NCI-H2029 (cell line): ENCODE measurements at regions not wholly inside any gene's neighbourhood (a gene's known extent, or its start where the extent isn't known, plus 50 kb on each side); places are given as distances from the start of the nearest gene placed in this dataset.

Experiments used
- DNase-seq: peaks from one replicate; lab custom pipeline; 2025; lab: John Stamatoyannopoulos, UW

DNA sequence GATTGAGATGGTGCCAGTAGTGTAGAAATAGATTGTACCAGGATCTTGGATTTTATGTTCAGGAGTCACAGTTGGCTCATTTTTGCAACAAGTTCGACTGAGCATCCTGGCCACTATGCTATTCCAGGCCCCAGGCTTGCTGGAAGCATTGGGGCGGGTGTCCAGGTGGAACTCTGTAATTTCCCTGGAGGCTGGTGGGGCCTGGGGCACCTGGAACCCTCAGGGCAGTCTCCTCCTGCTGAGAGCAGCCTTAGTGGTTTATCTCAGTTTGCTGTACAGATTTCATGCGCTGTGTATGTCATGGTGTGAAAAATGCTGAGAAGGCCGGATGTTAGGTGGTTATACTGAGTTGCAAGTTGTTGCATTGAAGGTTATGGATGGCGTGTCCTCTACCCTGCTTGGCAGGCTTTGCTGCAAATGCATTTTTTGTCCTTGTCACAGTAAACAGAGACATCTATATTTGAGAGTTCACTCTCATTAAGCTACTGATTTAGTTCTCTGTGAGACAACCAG is 135.1 kb upstream of the MYLIP start:
- DNase-seq = no peak

DNA sequence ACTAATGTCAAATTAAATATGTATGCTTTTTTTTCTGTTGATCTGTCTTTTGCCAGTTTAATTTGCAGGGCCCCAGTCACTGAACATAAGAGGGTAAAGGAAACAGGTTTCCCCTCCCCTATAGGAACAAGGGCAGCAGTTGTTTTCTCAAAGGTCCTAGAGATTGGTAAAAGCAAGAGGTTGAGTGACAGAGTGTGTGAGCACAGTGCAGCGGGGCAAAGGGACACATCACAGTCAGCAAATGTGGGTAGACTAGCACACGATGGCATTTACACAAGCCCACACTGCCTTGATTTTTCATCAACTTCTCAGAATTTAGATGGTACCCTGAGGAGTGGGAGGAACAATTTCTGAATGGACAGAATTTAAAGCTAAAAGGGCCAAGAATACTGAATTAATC is 138.7 kb upstream of the MYLIP start:
- DNase-seq = no peak

DNA sequence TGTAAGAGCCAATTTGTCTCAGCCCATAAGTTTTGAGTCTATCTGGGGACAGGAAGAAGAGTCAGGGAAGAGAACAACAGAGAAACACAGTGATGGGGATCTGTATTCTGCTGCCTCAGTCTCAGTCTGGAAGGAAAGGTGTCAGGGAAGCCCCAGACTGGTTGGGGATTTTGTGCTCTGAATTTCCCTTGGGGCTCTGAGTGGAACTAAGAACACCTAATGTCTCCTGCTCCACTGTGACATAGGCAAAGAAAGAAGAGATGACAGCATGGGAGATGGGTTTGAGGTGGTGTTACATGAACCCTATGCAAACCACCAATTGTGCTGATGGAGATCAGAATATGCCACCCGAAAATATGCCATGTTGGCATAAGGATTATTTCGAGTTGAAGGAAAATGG is 139.5 kb upstream of the MYLIP start:
- no peak for DNase-seq

DNA sequence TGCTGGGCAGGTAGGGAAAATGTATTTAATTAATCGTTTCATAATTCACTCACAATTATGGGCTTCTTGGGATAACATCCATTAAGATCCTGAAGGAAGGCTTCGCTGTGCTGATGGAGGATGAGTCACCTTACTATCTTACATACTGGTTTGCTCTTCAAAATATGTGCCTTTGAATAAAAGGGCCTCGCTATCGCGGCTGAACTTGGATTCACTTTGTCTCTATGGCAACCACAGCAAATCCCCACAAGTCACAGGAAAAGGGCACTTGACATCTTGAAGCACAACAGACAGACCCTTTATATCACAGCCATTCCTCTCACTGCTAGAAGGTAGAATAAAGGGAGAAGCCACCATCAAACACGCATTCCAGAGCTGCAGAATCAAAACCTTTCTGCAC is 141.3 kb upstream of the MYLIP start:
- peak; percentile 74 for DNase-seq

DNA sequence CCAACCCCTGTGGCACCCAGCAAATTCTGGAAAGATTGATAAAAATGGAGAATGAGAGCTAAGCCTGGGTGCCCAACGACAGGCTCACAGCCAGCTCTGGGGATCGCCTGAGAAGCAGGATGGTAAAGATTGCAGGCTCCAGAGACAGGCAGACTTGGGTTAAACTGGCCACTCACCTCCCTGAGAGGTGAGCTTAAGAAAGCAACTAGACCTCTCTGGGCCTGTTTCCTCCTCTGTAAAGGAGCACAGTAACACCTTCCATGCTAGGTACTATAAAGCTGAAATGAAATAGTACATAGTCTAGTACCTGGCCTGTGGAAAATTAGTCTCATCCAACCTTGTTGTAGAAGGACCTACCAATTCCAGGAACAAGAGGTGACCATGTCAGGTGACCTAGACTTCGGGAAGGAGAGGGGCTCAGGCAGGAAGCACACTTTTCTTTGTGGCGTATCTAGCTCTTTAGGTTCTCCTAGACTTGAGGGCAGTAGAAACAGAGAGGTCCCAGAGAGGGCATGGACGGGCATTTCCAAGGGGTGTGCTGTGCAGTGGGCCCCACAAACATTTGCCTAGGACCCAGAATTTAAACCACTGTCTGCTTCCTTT is 142.8 kb upstream of the MYLIP start:
- no peak for DNase-seq

DNA sequence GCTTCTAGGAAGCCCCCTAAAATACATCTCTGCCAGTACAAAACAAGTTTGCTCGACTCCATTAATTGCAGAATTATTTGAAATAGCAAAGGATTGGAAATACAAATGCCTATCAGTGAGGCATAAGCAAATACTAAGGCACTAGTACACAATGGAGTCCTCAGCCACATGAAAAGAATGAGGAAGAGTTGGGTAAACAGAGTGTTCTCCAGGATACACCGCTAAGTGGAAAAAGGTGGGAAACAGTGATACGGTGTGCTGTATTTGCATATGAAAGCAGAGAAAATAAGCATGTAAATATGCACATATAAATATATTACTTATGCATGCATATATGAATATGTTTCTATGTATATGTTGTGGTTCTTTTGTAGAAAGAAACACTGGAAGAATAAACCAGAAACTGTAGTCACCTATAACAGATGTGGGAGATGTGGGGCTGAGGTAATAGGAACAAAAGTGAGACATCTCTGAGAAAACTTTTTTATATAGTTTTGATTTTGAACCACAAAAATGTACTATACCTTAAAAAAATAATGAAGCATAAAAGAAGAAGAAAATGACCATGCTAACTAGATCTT is 143.4 kb upstream of the MYLIP start:
- peak; percentile 88 for DNase-seq

DNA sequence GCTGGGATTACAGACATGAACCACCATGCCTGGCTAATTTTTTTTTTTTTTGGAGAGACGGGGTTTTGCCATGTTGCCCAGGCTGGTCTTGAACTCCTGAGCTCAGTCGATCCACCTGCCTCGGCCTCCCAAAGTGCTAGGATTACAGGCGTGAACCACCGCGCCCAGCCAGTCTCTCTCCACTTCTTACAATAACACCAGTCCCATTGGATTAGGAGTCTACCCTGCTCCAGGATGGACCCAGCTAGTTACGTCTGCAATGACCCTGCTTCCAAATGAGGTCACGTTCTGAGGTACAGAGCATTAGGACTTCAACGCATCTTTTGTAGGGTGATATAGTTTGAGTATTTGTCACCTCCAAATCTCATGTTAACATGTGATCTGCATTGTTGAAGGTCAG is 146.9 kb upstream of the MYLIP start:
- no peak for DNase-seq

DNA sequence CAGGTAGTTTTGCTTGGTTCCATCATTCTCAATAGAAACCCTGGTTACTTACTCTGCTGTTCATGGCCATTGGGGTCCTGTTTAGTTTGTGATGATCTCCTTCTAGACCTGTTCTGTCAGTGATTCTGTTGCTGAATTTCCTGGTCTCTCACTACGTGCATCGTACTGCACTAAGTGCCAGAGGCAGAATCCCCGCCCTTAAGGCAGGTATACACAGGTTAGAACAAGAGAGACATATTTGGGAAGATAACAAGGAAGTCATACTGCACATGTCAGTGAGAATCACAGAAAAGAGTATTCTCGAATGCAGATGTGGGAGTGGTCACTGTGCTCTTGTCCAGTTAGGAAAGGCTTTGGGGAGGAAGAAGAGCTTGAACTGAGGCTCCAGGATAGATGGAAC is 148.1 kb upstream of the MYLIP start:
- DNase-seq = no peak

DNA sequence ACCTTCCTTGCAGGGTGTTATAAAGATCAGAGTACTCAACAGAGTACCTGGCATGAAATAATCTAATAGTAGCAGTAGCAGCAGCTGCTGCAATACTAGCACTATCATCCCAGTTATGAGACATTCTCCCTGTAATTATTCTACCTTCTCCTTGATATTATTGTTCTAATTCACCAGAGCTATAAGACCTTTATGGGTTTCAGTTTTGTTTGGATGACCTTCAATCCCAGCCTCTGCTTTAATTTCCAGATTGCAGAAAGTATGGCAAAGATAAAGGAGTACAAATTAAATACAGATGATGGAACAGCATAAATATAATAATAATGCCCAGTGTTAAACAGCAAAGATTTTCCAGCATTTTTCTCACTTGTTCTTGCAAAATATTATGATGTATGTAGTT is 150.5 kb upstream of the MYLIP start:
- DNase-seq = no peak

DNA sequence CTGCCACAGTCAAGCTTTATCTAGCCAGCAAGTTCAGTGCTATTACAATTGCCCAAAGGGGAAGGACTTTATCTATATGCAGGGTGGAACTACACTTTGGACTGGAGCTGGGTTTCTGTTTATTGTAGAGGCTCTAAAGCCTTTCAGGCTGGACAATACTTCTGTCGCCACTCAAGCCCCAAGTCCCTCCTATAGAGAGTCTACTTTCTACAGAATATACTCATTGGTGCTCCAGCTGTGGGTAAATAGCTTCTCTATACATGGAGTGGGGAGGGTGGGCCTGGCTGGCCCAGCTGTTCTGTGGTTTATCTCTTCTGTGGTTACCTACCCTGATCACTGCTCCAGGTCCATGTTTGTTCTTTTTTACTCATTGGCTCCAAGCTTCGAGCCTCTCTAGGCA is 151.8 kb upstream of the MYLIP start:
- DNase-seq = no peak

DNA sequence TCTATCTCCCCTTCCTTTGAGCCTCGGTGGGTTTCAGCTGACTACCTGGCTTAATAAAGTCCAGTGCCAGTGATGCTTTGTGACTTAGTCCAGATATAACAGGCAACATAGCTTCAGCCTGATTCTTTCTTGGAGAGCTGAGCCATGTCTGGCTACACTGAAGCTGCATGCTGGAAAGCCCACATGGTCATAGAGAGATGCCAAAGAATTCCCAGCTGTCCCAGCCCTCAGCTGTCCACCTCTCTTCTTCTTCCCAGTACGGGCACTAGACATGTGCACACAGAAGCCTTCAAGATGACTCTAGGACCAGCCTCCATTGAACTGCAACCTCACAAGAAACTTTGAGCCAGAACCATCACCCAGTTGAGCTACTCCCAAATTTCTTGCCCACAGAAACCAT is 154.1 kb upstream of the MYLIP start:
- DNase-seq = no peak

DNA sequence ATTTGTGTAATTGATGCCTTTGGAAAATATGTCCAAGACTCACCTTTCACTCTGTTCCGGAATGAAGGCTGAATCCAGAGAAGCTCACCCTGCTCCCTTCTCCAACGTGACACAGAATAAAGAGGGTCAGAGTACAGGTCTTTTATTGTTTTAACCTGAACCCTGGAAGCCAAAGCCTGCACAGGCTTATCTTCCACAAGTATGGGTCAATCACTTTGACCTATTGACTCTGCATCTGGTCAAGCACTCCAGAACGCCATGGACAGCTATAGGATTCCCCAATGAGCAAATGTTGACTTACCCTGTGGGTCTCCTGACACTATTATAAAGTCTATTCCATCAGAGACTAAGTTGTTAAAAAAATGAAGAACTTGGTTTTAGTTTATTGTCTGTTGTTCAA is 158.4 kb upstream of the MYLIP start:
- DNase-seq = no peak

DNA sequence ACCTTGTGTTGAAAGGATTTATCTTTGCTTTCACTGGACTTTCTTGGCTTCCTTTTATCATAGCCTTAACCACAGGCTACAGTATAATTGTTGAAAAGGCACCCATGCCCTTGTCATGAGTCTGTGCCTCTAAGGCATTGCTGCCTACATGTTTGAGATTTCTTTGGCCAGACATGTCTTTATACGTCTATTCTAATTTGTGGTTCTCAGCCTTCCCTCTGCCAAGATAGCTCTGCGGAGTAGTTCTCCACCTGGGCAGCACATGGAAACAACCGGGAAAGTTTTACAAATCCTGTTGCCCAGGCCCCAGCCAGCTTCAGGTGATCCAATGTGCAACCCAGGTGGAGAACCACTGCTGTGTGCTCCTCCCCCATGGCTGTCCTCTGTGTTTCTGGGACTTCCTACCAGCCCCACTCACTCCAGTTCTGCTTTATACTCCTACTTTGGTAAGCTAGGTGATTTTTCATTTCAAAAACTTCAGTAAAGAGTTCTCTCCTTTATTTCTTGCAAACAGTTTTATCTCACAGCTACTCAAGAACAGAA is 159.6 kb upstream of the MYLIP start:
- no peak for DNase-seq

DNA sequence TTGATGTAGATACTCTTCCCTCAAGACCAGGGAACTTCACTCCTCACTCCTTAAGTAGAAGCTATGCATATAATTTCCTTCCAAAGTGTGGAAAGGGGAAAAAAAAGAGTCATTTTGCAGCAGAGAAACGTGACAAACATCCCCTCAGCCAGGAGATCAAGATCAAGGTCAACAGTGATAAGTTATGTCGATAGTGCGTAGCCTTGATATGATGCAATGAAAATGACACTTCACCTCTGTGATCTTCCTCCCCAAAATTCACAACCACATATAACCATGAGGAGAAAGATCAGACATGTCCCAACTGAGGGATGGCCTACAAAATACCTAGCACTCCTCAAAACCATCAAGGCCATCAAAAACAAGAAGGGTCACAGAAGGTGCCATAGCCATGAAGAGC is 160.4 kb upstream of the MYLIP start:
- no peak for DNase-seq

DNA sequence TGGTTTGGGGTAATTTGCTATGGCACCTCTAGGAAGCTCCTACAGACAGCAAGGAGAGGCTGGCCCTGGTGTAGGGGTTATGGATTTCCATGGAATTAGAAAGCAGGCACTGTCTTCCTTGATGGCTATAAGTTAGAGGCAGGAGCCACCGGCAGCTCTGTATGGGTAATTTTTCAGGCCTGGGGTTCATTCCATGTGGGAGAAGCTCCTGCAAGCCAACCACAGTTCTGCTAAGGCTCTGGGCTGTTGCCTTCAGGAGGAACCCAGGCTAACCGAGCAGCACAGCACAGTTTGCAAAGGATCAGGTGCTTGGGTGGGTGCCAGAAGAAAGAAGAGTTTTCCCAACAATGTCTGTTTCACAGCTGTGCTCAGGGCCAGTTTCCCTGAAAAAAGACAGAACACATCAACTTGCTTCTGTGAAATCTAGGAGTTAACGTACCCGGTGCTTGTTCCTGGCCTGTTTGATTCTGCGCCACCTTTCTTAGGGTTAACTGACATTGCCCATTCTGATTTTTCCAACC is 162.8 kb upstream of the MYLIP start:
- DNase-seq = no peak

DNA sequence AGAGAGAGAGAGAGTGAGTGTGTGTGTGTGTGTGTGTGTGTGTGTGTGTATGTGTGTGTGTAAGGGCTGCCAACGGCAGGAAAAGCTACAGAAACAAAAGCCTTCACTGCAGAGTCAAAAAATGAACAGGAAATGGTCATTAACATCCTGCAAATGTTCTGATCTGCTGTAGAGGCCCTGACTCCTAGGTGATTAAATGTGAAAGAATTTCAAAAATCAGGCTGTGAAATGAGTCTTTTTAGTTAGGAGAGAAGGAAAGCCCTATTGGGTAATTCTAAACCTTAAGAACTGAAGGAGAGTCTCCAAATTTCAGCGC is 166.5 kb upstream of the MYLIP start:
- no peak for DNase-seq

DNA sequence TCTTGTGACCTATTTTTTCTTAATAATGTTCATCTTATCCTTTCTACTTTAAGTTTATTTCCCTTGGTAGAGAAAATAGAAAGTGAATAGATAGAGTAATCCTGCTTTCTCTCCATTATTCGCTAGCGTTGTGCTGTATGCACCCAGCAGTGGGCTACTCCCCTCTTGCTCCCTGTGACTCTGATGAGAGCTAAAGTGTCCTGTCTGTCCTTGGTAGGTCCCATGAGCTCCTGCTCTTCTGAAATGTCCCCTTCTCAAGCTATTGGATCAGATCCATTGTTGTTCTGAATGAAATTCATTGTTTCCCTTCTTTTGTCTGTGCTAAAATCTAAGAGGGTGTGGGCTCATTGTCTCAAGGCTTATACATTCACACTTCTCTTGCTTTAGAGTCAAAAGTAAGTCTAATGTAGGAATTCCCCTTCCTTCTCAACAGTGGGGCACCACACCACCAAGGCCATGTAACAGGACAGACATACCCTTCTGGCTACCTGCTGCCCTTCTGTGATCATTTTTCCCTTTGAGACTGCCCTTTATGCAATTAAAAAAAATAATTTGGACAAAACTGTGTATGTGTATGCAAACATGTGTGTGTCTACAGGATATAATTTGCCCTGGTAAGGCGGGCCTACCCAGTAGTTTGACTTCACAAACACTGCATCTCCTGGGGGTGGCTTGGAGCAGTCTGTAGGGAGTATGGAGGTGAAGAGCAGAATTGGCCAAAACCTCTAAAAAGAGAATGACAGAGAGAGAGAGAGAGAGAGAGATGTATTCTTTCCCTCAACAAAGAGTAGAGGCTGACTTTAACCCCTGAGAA is 167.0 kb upstream of the MYLIP start:
- no peak for DNase-seq

DNA sequence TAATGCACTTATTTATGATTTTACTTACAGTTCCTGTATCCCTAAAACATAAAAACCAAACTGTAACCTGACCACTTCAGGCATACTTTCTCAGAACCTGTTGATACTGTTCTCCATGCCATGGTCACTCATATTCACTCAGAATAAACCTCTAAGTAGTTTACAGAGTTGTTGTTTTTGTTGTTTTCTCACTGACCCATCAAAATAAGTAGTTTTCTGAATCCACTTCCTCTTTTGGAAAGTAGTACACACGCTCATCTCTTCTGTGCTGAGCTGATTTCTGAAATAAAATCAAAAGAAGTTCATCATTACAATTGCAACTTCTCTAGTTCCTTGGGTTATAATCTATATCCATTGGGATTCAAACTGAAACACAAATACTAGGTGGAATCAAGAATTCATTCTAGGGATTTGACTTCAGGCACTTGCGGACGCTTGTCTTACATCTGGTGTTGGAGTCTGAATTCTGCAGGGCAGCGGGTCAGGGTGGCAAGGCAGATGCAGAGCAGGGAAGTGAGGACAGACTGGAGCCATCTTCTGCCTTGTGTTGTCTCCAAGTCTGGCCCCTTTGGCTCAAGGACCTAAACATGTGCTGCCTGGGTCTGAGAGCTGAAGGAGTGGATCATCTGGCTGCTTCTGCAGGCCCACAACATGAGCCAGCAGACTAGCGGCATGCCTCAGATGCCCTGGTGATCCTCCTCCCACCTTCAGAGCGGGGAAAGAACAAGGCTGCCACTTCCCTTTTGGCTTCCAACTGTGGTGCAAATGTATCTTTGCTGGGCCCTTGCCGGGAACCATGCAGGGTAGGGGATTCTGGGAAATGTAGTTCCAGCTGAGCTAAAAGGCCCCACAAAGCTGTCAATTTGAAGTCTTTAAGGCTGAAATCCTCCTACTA is 167.9 kb upstream of the MYLIP start:
- no peak for DNase-seq

DNA sequence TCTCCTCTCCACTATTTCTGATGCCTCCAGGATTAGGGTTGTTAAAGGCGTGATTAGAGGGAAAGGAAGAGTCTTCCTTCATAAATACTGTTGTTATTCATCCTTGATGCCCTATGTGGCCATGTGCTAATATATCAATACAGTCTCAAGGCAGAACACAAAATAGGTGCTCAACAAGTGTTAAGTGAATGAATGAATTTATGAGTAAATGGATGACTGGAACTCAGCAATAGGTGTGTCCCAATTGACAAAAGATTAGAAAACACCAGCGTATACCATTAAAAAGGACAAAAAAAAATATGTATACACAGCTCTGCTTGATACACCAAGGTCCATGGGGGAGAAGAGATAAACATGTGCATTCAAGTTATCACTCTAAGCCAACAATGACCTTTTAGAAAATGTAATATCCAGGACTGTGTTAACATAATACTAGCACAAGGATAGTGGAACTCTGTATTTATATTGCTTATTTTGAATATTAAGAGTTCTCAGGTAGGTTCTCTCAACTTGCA is 171.2 kb upstream of the MYLIP start:
- no peak for DNase-seq

DNA sequence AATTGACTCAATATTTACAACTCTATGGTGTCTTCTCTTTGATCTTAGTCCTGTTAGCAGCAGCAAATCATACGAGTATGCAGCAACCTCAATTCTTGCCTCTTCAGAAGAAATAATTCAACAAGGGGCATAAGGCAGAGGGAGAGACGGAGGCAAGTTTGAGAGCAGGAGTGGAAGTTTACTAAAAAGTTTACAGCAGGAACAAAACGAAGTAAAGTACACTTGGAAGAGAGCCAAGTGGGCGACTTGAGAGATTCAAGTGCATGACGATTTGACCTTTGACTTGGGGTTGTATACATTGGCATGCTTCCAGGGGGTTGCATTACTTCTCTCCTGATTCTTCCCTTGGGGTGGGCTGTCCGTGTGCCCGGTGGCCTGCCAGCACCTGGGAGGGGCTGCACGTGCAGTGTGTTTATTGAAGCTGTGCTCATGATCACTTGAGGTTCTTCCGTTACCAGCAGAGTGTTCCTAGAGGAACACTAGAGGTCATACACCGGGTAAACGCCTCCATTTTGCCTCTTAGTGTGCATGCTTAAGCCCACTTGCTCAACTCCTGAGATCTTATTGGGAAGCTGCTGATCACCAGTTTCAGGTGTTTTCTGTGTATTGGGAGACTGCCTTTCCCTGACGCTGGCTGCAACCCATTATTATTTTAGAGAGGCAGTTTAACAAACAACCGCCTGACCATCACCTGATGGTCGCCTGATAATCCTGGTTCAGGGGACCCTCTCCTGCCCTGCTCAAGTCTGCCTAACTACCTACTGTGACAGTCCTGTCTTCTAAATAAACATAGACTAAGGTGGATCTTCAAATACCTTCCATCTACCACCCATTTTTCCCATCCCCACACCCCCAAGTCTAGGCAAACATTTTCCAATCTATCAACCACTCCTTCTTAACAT is 172.4 kb upstream of the MYLIP start:
- peak; percentile 88 for DNase-seq

DNA sequence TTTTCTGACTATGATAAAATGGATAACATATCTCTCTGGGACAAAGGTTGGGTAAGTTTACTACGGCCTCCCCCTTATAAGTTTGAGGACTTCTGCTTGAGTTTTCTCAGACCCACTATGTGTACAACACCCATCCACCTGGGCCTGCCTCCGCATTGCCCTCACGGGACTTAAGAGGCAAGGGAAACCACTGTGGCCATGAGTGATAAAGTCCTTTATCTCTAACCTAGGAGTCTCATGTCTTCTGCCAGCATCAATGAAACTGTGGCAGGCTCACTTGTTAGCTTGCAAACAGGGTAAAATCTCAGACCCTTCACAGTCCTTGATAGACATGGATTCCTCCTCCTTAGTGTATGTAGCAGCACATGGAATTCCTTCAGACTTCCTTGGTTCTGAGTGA is 173.4 kb upstream of the MYLIP start:
- no peak for DNase-seq
